MM.1S (cell line): ENCODE measurements at regions not wholly inside any gene's neighbourhood (a gene's known extent, or its start where the extent isn't known, plus 50 kb on each side); places are given as distances from the start of the nearest gene placed in this dataset.

Experiments
- DNase-seq: peaks from one replicate; pipeline ENCODE4 v3.0.0-alpha.2; 2015
- H2AFZ ChIP-seq: fragments of 300-600 bp; sonication (generic); 2 replicates; pipeline ENCODE4 v1.6.0; 2016; ENCODE audit warnings: antibody characterized with exemption, low read length
- H3F3A ChIP-seq: fragments of 300-600 bp; sonication (generic); 2 replicates; pipeline ENCODE4 v1.6.1; 2016; ENCODE audit warnings: mild to moderate bottlenecking, antibody characterized with exemption, low read length, moderate library complexity, mixed read lengths; ENCODE audit not compliant: insufficient read depth
- H3K27ac ChIP-seq: fragments of 300-600 bp; sonication (generic); 2 replicates; pipeline ENCODE4 v1.5.1; 2016; ENCODE audit warnings: mild to moderate bottlenecking, low read length
- H3K27me3 ChIP-seq: fragments of 300-600 bp; sonication (generic); replicated peaks from 2 replicates; pipeline ENCODE4 v1.6.0; 2016; ENCODE audit warnings: low read length; ENCODE audit not compliant: insufficient read depth
- H3K36me3 ChIP-seq: fragments of 300-600 bp; sonication (generic); replicated peaks from 2 replicates; pipeline ENCODE4 v1.6.1; 2016; ENCODE audit warnings: mild to moderate bottlenecking, low read length, mixed read lengths; ENCODE audit not compliant: insufficient read depth
- H3K4me1 ChIP-seq: fragments of 300-600 bp; sonication (generic); 2 replicates; pipeline ENCODE4 v1.6.1; 2016; ENCODE audit warnings: low read length, mixed read lengths
- H3K4me2 ChIP-seq: fragments of 300-600 bp; sonication (generic); 2 replicates; pipeline ENCODE4 v1.6.0; 2016; ENCODE audit warnings: low read depth, low read length
- H3K4me3 ChIP-seq: fragments of 300-600 bp; sonication (generic); 2 replicates; pipeline ENCODE4 v1.5.1; 2016; ENCODE audit warnings: low read length, mixed read lengths
- H3K79me2 ChIP-seq: fragments of 300-600 bp; sonication (generic); 2 replicates; pipeline ENCODE4 v1.6.1; 2016; ENCODE audit warnings: mixed run types, low read length, mixed read lengths
- H3K9ac ChIP-seq: fragments of 300-600 bp; sonication (generic); 2 replicates; pipeline ENCODE4 v1.6.1; 2016; ENCODE audit warnings: low read length, mixed read lengths
- H3K9me2 ChIP-seq: fragments of 300-600 bp; sonication (generic); replicated peaks from 2 replicates; pipeline ENCODE4 v1.6.1; 2016; ENCODE audit warnings: mild to moderate bottlenecking, low read length, mixed read lengths; ENCODE audit not compliant: insufficient read depth
- H3K9me3 ChIP-seq: fragments of 300-600 bp; sonication (generic); replicated peaks from 2 replicates; pipeline ENCODE4 v1.6.1; 2016; ENCODE audit warnings: mild to moderate bottlenecking, low read length, mixed read lengths; ENCODE audit not compliant: insufficient read depth
- H4K20me1 ChIP-seq: fragments of 300-600 bp; sonication (generic); 2 replicates; pipeline ENCODE4 v1.6.1; 2016; ENCODE audit warnings: mild to moderate bottlenecking, low read length, moderate library complexity, mixed read lengths; ENCODE audit not compliant: insufficient read depth
- EZH2 ChIP-seq: fragments of 300-600 bp; sonication (generic); optimal IDR thresholded peaks from 2 replicates; pipeline ENCODE3; 2017; ENCODE audit warnings: low read depth, mild to moderate bottlenecking, antibody characterized with exemption, low read length, mixed read lengths
- EZH2phosphoT487 ChIP-seq: fragments of 300-600 bp; sonication (generic); IDR thresholded peaks from 2 replicates; pipeline ENCODE4 v1.6.1; 2018; ENCODE audit warnings: antibody characterized with exemption, low read length
- TF ChIP-seq, protein P1 (sequence below): fragments of 300-600 bp; sonication (generic); IDR thresholded peaks from 2 replicates; pipeline ENCODE4 v1.5.1; 2016; ENCODE audit warnings: antibody characterized with exemption, low read length, mixed read lengths

DNA sequence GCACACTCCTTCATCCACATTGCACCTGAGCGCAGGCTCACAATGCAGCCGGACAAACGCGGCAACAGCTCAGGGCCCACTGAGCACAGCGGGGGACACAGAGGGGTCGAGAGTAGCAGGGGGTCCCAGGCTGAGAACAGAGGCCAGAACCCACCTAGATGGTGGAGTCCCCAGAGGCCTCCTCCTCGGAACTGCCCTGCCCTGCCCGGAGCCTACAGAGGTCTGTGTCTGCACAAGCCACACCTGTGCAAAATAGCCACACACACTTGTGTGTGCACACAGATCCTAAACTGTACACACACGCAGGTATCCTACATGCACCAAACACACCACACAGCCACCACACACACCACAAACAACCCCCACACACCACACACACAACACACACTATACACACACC is 72.8 kb downstream of the TMEM18 start:
- Histone ChIP-seq H3K27ac (no peak overlapping the region), H4K20me1 (no peaks in the 10 kb centered on the region), H3F3A (no peaks in the 10 kb centered on the region), H3K79me2 (no peaks in the 10 kb centered on the region), H3K36me3 (no peaks in the 10 kb centered on the region), H2AFZ (no peak overlapping the region), H3K4me2 (no peak overlapping the region), H3K27me3 (no peaks in the 10 kb centered on the region; the same call in 1 of the 2 replicates), H3K9ac (no peak overlapping the region), H3K9me3 (no peaks in the 10 kb centered on the region), H3K4me1 (no peaks in the 10 kb centered on the region), H3K9me2 (no peaks in the 10 kb centered on the region), H3K4me3 (no peak overlapping the region)
- no peak for TF ChIP-seq EZH2phosphoT487
- TF ChIP-seq EZH2 = no peak
- TF ChIP-seq, protein P1, sequence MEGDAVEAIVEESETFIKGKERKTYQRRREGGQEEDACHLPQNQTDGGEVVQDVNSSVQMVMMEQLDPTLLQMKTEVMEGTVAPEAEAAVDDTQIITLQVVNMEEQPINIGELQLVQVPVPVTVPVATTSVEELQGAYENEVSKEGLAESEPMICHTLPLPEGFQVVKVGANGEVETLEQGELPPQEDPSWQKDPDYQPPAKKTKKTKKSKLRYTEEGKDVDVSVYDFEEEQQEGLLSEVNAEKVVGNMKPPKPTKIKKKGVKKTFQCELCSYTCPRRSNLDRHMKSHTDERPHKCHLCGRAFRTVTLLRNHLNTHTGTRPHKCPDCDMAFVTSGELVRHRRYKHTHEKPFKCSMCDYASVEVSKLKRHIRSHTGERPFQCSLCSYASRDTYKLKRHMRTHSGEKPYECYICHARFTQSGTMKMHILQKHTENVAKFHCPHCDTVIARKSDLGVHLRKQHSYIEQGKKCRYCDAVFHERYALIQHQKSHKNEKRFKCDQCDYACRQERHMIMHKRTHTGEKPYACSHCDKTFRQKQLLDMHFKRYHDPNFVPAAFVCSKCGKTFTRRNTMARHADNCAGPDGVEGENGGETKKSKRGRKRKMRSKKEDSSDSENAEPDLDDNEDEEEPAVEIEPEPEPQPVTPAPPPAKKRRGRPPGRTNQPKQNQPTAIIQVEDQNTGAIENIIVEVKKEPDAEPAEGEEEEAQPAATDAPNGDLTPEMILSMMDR = no peak
- DNase-seq = no peak

DNA sequence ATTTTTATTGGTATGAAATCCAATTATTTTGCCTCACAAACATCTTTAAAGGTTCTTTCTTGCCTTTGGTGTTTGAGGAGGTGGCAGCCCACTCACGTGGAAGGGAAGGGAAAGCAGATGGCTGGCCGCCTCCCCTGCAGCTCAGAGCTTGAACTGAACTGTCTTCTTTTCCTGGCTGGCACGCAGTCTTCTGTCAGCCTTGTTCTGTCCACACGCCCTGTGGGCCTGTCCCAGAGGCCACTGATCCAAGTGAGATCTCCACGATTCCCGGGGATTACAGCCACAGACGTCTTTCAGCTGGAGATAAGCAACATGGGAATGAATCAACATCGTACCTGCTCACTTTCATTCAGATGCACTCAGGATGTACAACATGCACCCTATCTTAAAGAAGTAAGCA is 73.3 kb downstream of the TMEM18 start:
- Histone ChIP-seq H3K27ac (no peak overlapping the region), H2AFZ (no peak overlapping the region), H3K9ac (no peak overlapping the region), H3K9me3 (no peaks in the 10 kb centered on the region), H3K79me2 (no peaks in the 10 kb centered on the region), H3K4me3 (no peak overlapping the region), H3K9me2 (no peaks in the 10 kb centered on the region), H3K4me1 (no peaks in the 10 kb centered on the region), H3F3A (no peaks in the 10 kb centered on the region), H3K4me2 (no peak overlapping the region), H3K27me3 (no peaks in the 10 kb centered on the region; the same call in 1 of the 2 replicates), H3K36me3 (no peaks in the 10 kb centered on the region), H4K20me1 (no peaks in the 10 kb centered on the region)
- TF ChIP-seq EZH2 = no peak
- no peak for TF ChIP-seq EZH2phosphoT487
- TF ChIP-seq, protein P1 = no peak
- DNase-seq = no peak

DNA sequence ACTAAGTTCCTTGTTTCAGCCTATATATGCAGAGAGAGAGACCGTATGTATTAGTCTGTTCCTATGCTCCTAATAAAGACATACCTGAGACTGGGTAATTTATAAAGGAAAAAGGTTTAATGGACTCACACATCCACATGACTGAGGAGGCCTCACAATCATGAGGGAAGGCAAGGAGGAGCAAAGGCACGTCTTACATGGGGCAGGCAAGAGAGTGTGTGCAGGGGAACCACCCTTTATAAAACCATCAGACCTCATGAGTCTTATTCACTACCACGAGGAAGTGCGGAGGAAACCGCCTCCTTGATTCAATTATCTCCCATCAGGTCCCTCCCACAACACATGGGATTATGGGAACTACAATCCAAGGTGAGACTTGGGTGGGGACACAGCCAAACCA is 73.8 kb downstream of the TMEM18 start:
- TF ChIP-seq EZH2 (no peak), EZH2phosphoT487 (no peak)
- TF ChIP-seq, protein P1 = no peak
- no peaks in the 10 kb centered on the region for H3K4me1 ChIP-seq
- no peaks in the 10 kb centered on the region for H4K20me1 ChIP-seq
- H3K79me2 ChIP-seq = no peaks in the 10 kb centered on the region
- no peak overlapping the region for H3K9ac ChIP-seq
- no peak overlapping the region for H3K4me2 ChIP-seq
- no peak overlapping the region for H2AFZ ChIP-seq
- no peaks in the 10 kb centered on the region for H3K9me2 ChIP-seq
- H3K9me3 ChIP-seq = no peaks in the 10 kb centered on the region
- no peaks in the 10 kb centered on the region for H3F3A ChIP-seq
- H3K27ac ChIP-seq = no peak overlapping the region
- H3K4me3 ChIP-seq = no peak overlapping the region
- DNase-seq = no peak
- H3K36me3 ChIP-seq = no peaks in the 10 kb centered on the region
- no peaks in the 10 kb centered on the region; the same call in 1 of the 2 replicates for H3K27me3 ChIP-seq
